GM21619 (cell line): ENCODE measurements at regions not wholly inside any gene's neighbourhood (a gene's known extent, or its start where the extent isn't known, plus 50 kb on each side); places are given as distances from the start of the nearest gene placed in this dataset.

ENCODE experiments used
- ATAC-seq: cut with Tn5 transposase; IDR thresholded peaks from one replicate; pipeline ENCODE4 v1.9.1; 2021; ENCODE audit not compliant: unreplicated experiment

DNA sequence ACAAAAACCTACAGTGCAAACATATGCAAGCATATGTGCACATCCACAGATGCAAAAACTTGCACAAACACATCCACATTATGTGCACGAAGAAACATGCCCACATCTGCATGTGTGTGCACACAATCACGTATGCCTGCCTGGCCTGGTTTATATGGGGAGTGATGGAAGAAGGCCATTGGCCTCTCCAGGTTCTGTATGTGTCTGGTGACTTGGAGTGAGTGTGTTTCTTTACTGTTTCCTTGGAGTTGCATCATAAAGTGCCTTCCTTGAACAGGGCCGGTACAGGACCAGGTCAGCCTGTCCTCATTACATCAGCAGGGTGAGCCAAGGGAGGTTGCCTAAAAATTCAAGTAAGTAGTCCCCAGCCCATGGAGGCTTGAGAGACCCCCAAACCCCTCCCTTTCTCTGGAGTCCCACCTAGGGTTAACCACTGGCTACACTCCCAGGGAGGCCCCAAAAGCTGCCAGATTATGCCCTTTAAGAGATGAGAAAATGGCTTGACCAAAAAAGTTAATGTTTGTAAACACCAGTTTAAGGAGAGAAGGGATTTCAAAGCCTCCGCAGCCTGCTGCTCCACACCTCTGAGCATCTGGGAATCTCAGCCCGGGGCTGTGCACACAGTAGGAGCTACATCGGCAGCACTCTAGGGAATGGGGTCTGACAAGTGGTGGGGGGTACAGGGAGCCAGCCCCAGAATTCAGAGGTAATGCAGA, 140.8 kb downstream of the VEGFA start:
- no peak for ATAC-seq

DNA sequence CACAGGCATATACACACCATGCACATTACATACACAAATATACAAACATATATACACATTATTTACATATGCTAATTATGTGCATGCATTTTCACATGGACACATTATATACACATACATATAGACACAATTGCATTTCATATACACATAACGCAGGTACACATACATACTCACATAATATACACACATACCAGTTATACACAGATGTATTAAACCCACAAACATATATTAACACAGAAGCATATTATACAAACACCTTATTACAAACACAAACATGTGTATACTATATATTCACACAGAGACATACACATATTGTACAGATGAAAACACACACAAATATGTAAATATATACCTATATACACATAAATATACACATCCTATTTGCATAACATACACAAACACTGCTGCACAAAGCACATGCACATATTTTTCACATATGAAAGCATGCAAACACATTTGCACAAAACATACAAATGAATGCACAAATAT, 140.2 kb downstream of the VEGFA start:
- ATAC-seq = no peak

DNA sequence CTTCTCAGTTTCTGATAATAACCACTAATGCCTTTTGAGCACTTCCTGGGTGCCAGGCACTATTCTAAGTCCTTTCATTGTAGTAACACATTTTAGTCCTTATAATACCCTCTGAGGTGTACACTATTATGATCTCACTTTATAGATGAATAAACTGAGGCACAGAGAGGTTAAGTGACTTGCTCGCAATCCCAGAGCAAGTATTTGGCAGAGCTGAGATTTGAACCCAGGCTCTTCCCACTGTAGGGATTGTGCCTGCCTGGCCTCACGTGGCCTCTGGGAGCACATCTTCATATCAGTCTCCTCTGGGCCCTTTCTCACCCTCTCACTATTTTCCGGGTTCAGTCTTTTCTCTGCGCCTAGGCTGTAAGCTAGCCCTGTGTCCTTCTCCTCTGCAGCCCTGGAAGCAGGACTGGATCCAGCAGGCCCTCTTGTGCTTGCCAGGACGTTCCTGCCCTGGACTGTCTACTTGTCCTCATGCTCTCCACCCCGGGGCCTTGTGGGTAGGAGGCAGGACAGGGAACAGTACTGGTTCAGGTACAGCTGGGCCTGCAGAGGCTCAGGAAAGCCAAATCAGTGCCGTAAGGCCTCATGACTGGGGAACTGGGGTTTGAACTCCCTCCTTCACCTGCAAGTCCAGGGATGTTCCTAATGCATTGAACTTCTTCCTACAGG, 139.6 kb downstream of the VEGFA start:
- ATAC-seq = no peak

DNA sequence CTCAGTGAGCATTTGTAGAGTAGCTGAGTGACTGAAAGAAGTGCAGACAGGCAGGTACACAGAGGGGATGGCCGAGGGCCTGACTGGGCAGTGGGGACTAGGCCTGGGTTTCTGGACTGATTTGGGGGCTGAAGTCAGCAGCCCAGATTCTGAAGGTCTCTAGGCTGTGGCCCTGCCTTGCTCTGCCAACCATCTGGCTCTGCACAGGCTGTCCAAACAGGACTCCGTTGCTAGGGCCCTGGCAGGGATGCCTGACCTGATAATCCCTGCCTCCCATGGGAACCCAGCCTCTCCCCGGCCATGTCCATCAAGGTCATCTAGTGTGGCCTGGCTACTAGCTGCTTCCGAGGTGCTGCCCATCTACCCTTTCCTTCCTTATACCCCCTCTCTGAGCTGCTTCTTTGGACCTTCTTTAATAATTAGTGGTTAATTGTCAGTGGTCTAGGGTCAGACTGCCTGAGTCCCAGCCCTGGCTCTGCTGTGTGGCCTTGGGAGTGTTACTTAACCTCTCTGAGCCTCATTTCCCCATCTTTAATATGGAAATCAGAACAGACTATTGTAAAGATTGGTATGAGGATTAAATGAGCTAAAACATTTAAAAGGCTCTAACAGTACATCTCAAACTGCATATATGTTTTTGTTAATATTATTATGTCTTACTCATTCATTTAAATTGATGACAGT, 137.9 kb downstream of the VEGFA start:
- ATAC-seq = no peak

- ATAC-seq = no peak
Measured at GRCh38 chr6:43907312-43907711, 137.3 kb downstream of the VEGFA start.

DNA sequence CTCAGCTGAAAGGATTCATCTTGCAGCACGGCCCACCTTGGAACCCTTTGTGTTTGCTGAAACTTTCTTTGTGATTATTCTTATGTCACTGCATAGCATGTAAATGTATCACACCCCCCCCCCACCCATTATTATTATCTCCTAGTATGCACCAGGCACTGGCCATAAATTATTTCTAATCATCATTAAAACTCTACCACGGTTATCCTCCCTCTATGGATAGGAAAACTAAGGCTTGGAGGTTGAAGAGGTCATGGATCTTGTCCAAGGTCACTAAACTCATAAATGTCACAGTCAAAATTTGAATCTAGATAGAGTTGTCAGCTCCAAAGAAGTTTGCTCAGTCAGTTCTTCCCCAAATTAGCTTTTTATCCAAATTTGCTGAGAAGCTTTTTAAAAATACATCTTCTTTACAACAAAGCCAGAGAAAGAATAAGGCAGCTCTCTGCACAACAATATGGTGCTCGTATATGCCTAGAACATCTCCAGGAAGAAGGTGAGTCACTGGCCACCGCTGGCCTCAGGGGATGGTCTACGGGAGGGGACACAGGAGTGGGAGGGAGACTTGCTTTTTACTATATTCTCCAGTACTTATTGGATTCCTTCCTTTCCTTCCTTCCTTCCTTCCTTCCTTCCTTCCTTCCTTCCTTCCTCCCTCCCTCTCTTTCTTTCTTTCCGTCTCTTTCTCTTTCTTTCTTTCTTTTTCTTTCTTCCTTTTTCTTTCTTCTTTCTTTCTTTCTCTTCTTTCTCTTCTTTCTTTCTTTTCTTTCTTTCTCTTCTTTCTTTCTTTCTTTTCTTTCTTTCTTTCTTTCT, 134.5 kb downstream of the VEGFA start:
- no peak for ATAC-seq

GRCh38 chr6:43903739-43904290, 133.8 kb downstream of the VEGFA start:
- ATAC-seq = no peak

GRCh38 chr6:43901733-43902230, 131.8 kb downstream of the VEGFA start:
- no peak for ATAC-seq

DNA sequence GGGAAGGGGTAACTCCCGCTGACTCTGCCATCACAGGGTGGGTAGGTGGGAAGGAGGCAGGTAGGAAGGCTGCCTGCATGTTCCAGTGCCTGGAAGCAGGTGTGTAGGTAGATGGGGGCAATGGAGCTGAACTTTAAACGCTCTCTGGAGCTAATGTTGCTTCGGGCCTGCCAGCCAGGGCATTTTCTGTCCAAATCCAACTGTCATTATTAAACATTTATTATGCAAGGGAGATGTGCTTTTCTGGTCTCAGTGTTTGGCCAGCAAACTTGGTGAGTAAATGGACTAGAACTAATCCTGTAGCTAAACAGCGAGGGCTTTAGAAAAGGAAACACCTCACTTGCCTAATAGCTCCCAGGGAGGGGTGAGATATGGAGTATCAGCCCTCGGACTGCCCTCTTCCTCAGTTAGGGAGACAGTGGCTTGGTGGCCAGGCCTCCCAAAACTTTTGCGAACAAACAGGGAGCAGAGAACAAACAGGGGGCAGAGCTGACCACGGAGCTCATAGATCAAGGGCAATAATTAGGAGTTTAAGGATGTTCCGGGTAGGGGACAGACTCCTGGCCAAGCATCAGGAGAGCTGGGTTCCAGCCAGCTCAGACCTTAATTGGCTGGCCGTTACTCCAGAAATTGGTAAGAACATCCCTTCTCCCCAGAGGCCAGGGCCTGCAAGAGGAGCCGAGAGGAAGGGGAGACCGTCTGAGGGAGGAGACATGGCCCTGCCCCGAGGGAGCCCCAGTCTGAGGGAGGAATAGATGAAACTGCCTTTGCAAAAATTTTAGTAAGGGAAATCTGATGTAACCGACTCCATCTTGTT, 131.1 kb downstream of the VEGFA start:
- no peak for ATAC-seq

DNA sequence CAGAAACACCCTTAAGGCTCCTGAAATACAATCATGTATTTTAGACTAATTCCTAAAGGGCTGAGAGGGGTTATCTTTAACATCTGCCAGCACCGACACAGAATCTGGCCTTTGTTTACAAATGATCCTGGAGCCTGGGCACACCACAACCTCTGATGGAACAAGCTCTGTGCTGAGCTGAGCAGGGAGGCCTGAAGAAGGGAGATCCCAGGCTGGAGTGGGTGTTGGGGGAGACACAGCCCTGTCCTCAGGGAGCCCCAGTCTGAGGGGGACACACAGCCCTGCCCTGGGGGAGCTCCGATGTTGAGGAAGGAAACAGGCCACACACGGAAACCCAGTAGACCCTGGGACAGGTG, 130.5 kb downstream of the VEGFA start:
- no peak for ATAC-seq

GRCh38 chr6:43899830-43900229, 129.8 kb downstream of the VEGFA start:
- no peak for ATAC-seq

DNA sequence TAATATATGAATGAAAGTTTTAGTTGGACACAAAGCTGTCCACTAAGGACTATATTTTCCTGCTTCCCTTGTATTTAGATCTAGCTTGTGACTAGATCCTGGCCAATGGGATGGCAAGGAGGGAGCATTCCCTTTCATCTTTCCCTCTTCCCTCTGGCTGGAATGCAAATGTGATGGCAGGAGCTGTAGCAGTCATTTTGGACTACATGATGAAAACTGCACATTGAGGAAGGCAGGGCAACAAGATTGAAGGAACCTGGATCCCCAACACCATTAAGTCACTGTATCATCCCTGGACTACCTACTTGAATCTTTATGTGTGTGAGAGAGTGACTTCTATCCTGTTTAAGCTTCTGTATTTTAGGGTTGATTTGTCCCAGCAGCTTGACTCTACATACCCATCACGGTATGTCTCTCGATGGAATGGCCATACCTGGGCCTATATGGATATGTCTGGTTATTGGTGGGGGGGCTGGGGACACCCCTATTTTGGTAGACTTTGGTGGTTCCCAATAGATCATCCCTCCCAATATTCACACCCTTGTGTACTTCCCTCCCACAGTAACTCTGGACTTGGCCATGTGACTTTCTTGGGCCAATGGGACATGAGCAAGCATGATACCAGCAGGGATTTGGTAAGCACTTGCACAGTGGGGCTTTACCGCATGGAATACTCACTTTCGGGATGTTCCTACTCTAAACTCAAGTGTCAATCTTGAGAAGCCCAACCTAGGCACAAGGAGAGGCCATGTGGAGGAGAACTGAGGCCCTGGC, 128.5 kb downstream of the VEGFA start:
- no peak for ATAC-seq

GRCh38 chr6:43897571-43898302, 127.7 kb downstream of the VEGFA start:
- ATAC-seq = no peak

GRCh38 chr6:43896329-43897255, 126.6 kb downstream of the VEGFA start:
- ATAC-seq = no peak

DNA sequence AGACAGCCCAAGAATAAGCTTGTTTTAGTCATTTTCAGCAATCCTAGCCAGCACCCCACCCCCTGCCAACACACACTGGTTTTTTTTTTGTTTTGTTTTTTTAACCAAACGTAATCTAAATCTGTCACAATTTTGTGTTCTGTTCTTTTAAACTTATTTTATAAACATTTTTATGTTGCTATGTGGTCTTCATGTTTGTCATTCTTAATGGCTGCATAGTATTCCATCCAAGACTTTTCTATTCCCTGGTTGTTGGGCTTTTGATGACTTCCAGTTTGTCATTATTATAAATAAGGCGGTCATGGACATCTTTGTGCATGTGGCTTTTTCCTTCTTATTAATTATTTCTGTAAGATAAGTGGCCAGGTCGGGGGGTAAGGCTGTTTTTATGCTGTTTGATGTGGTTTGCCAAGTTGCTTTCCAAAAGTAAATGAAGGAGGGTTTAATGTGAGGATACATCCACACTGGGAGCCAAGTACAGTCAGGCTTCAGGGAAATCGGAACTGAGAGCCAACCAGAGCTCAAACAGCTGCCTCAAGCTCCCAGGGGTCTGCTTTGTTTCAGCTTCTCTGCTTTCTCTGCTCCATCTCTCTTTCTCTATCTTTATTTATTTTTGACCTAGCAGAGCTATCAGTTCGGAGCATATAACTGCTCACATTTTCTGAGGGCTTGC, 125.8 kb downstream of the VEGFA start:
- no peak for ATAC-seq

- no peak for ATAC-seq
Measured at GRCh38 chr6:43893073-43893472, 123.1 kb downstream of the VEGFA start.
